HPDE6-E6E7 (cell line): ENCODE measurements at regions not wholly inside any gene's neighbourhood (a gene's known extent, or its start where the extent isn't known, plus 50 kb on each side); places are given as distances from the start of the nearest gene placed in this dataset.
"Not testable (repeated sequence)": the region's sequence is repeated elsewhere in the genome, so short reads cannot be mapped to it uniquely, and the experiment has no call there.

Experiments
- DNase-seq: peaks from one replicate; pipeline ENCODE4 v3.0.0; 2011; ENCODE audit warnings: missing footprints; ENCODE audit errors: extremely low spot score

GRCh38 chr14:101080922-101081593 is 177.5 kb upstream of the RTL1 start:
- DNase-seq, result no peak

GRCh38 chr14:101082036-101082435 is 178.5 kb upstream of the RTL1 start:
- DNase-seq, result no peak

DNA sequence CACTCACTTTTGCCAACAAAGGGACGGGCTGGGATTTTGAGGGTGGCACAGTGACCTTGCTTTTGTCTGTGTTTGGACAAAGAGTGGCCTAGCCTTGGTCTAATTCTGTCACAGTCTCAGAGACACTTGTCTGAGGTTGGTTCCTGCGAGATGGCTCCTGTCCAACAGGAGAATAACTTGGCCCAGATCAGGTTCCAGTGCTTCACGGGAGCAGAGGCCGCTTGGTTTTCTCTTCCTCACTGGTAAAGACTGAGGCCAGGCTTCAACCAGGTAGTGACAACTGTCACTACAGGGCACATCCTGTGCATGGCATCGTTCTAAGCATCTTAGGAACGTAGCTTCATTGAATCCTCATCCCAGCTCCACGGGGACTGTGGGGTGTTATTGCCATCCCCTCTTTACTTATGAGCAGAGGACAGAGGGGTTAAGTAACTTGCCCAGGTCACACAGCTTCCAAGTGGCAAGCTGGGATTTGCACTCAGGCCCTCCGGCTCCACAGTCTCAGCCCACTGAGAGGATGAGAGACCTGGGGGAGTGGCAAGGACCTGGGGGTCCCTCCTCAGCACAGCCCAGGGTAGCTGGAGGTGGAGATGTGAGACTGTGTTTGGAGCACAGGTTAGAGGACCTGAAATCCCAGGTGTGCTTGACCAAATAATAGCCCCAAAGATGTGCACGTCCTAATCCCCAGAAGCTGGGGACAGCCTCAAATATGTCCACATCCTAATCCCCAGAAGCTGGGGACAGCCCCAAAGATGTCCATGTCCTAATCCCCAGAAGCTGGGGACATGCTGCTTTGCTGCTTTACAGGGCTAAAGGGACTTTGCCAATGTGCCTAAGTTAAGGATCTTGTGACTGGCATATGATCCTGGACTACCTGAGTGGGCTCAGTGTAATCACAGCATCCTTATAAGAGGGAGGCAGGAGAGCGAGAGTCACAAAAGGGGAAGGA is 179.2 kb upstream of the RTL1 start:
- DNase-seq, result no peak

DNA sequence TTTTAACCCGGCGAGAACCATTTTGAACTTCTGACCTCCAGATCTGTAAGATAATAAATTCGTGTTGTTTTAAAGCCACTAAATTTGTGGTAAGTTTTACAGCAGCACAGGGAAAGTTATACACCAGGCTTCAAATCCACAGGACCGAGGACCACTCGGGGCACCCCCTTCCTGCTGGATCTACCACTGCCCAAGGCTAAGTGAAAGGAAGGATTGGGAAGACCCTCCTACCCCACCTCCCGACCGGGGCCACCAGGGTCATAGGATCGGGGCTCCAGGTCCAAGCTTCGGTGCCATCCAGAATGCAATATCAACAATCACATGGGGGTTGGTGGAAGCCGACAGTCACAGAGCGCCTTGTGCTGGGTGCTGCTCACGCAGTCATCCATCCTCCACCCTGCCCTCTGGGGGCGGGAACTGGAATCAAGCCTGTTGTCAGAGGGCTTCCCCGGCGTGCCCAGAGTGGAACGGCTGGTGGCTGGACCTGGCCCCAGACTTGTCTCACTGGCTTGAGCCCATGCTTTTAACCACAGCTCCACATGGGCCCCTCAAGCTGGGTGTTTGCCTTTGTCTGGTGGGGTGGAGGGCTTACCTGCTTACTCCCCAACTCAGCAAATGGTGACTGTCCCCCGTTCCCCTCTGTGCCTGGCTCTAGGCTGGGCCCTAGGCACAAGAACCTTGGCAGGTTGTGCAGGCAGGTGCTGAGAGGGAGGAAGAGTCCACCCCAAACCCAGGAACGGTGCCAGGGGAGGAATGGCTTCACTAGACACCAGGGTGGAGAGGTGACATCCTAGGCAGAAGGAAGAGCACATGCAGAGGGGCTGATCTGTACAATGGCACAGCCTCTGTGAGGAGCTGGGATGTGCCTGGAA is 180.3 kb upstream of the RTL1 start:
- no peak for DNase-seq

DNA sequence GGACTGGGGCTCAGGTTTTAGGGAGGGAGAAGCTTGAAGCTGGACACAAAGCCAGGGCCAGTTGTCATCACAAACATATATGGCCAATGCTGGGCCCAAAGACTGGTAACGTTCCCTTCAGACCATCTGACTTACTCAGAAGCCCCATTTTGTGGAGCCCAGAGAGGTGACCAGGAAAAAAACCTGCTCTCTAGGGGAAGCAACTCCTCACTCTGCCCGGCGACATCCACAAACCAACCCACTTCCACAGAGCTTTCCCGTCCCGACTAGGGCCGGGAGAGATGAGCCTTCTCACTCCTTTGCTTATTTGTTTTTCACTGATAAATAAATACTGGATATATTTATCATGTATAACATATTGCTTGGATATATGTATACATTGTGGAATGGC is 180.9 kb upstream of the RTL1 start:
- DNase-seq, result no peak

DNA sequence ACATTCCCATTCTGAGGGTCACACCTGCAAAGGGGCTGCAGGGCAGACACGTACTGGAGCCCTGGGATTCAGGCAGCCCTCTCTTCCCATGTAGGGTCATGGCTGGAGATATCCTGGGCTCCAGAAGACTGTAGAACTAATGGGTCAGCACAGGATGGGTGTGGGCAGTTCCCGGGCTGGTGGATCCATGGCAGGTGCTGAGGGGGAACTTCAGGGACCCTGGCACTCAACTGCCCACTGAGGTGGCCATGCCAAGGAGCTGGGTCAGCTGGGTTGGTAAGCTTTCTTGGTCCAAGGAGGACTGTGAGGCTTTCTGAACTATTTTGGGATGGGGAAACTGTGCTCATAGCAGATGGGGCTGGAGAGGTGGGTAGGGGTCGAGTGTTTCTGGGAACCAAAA is 183.4 kb upstream of the RTL1 start:
- DNase-seq, result no peak

DNA sequence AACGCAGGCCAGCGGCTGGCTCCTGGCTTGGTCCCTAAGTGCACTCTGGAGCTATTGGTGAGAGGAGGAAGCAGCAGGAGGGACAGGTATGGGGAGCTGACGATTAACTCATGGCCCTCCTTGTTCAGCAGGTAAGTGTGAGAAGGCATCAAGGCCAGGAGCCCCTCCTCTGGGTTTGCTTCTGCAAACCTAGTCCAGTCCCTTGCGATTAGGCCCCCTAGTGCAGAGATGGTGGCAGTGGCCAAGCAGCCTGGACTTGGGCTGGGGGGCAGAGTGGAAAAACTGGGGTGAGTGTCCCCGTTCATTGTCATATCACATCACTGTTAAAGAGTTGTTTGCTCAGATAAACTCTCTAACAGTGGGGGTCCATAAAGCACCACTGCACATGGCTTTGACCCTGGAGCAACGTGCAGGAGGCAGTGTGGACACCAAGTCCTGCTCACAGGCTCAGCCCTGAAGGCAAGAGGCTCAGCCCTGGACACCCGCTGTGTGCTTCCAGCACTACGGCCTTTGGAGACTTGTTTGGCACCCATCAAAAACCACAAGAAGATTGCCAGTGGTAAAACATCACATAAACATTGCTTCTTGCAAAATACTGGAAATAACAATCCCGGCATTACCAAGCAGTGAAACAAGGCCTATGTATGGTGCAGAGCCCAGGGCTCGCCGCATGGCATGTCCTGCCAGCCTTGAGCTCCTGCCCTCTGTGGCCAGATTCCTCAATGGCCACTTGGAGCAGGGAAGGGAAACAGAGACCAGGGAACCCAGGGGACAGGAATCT is 184.3 kb upstream of the RTL1 start:
- DNase-seq, result no peak

GRCh38 chr14:101088395-101088667 is 184.8 kb upstream of the RTL1 start:
- DNase-seq, result no peak

DNA sequence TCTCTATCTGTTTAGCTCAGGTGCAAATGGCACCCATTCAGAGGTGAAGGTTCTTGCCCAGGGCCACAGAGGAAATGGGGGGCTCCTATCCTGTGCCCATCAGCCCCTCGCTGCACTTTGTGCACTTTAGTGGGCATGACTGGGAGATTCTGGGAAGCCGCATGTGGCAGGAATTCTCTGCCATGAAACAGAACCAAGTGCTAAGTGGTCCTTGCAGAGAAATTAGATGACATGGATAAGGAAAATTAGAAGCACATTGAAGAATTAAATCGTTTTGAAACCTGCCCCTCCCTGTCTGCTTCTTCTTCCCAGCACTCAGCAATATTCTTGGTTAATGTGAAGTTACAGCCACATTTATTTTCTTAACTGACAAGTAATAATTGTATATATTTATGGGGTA is 185.2 kb upstream of the RTL1 start:
- no peak for DNase-seq

DNA sequence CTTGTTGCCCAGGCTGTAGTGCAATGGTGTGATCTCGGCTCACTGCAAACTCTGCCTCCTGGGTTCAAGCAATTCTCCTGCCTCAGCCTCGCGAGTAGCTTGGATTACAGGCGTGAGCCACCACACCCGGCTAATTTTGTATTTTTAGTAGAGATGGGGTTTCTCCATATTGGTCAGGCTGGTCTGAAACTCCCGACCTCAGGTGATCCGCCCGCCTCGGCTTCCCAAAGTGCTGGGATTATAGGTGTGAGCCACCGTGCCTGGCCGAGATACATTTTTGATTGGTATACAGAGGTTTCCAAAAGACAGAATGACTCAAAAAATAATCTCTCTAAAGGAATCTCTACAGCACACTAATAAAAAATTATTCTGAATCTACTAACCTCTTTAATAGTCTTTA is 187.0 kb upstream of the RTL1 start:
- not testable (repeated sequence) for DNase-seq

GRCh38 chr14:101090976-101091375 is 187.5 kb upstream of the RTL1 start:
- DNase-seq, result no peak

- DNase-seq, result not testable (repeated sequence)
Measured at GRCh38 chr14:101094916-101095315, 191.4 kb upstream of the RTL1 start.

- no peak for DNase-seq
Measured at GRCh38 chr14:101096551-101096950, 193.0 kb upstream of the RTL1 start.

DNA sequence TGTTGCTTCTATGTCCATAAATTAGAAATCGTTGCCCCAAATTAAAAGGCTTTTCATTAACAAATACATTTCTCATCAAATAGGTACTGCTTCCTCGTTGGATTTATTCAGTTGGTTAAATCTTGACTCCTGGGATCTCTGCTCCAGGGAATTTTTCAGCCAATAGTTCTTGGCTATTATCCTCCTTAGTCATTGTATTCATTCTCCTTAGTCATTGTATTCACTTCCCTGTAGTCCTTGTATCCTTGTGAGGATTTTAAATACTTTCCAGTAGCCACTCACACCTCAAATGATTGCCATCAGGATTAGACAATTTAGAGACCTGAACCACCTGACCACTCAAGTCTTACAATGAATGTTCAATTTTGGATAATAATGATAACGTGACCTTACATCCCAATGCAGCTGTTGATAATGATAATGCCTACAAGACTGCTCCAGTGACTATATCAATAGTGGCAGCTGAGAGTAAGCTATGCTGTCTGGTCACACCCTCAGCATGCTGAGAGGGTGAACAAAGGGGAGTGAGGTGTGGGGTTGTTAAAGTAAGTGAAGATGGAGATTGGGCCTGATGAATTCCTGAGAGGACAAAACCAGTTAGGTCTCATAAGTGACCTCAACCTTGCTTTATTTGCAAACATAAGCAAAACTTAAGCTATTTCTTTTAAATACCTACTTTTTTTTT is 193.7 kb upstream of the RTL1 start:
- DNase-seq, result no peak

- DNase-seq, result no peak
Measured at GRCh38 chr14:101098177-101098576, 194.7 kb upstream of the RTL1 start.

GRCh38 chr14:101098641-101099040 is 195.1 kb upstream of the RTL1 start:
- no peak for DNase-seq

DNA sequence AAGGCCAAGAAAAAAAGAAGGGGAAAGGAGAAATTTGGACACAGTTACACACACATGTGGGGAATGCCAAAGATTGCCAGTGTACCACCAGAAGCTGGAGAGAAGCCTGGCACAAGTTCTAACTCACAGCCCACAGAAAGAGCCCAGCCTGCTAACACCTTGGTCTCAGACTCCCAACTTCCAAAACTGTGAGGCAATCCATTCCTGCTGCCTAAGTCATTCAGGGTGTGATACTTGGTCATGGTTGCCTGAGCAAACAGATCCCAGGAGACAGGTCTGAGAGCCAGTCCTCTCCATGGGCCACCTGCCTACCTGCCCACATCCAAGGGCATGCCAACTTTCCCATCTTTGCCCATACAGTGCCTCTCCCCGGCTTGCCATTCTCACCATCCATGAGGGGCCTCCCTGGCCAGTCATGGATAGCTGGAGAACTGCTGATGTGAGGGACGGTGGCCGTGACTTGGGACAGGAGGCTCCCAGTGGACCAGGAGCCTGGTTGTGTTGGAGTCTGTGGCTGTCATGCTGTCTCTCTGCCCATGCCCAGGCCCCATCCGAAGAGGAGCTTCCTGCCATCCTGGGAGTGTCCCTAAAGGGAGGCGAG is 198.0 kb upstream of the RTL1 start:
- no peak for DNase-seq

DNA sequence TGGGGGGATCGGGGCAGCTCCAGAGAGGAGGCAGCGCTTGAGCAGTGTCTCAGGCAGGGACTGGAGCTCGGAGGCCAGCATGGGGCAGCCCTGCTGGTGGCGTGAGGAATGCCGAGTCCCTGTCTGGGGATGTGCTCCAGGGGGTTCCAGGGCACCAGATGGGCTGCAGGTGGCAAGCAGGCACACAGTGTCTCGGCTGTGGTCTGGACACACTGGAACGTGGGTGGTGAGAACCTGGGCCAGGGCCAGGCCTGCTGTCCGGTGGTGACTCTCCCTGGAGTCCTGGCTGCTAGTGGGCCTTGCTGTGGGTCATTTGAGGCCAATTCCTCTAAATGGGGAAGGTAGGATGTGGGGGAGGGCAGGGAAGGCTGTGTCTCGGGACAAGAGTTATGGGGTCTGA is 199.4 kb upstream of the RTL1 start:
- no peak for DNase-seq

- DNase-seq, result no peak
Measured at GRCh38 chr14:101103321-101103901, 199.9 kb upstream of the RTL1 start.

GRCh38 chr14:101104485-101104884 is 201.0 kb upstream of the RTL1 start:
- no peak for DNase-seq
